T-cell (primary cell): ENCODE measurements at regions not wholly inside any gene's neighbourhood (a gene's known extent, or its start where the extent isn't known, plus 50 kb on each side); places are given as distances from the start of the nearest gene placed in this dataset.

Experiments used
- ATAC-seq, 4 experiments: fragments of 200-7000 bp in 3 of 4; fragments of 150-1000 bp in 1 of 4; cut with Tn5 transposase; replicated peaks in 1 of 4; 1 replicate in 3 of 4; 2 replicates in 1 of 4; pipeline ENCODE4 v1.10.0; 2021; ENCODE audit warnings: moderate library complexity in 3 of 4, mild to moderate bottlenecking in 2 of 4, moderate number of reproducible peaks in 1 of 4
- CTCF ChIA-PET, 2 donors: fragments of 300-600 bp; sonication (Branson Sonifier 250); formaldehyde crosslinking; loops; one replicate each; lab custom pipeline; 2022; ENCODE audit warnings: antibody characterized with exemption in 2 of 2; lab: Charles Lee
- POLR2A ChIA-PET, 2 donors: fragments of 300-600 bp; sonication (Branson Sonifier 250); formaldehyde crosslinking; loops; one replicate each; lab custom pipeline; 2022; ENCODE audit warnings: antibody characterized with exemption in 2 of 2; lab: Charles Lee
- DNase-seq, 35 experiments: peaks; one replicate each; pipeline versions ENCODE4 v3.0.0 to v3.0.0-alpha.2; 2013 to 2023
- H3K27ac ChIP-seq: one replicate; pipeline ENCODE4 v1.5.1; 2013; ENCODE audit warnings: low read length
- H3K27me3 ChIP-seq, 2 experiments: replicated peaks in 1 of 2; 1 replicate in 1 of 2; 2 replicates in 1 of 2; pipeline versions ENCODE4 v1.6.1 to v1.7.0; 2013; ENCODE audit warnings: low read length in 1 of 2, mixed read lengths in 1 of 2; ENCODE audit not compliant: control insufficient read depth in 2 of 2, insufficient read depth in 2 of 2; ENCODE audit errors: extremely low read depth in 1 of 2
- H3K36me3 ChIP-seq, 2 donors: 1 replicate in 1 of 2; 2 replicates in 1 of 2; pipeline versions ENCODE4 v1.6.1 to v1.7.0; 2013; ENCODE audit warnings: low read length in 1 of 2; ENCODE audit not compliant: control insufficient read depth in 2 of 2, insufficient read depth in 1 of 2; ENCODE audit errors: extremely low read depth in 1 of 2
- H3K4me1 ChIP-seq, 2 experiments: 1 replicate in 1 of 2; 2 replicates in 1 of 2; pipeline versions ENCODE4 v1.6.1 to v1.7.0; 2013; ENCODE audit warnings: low read length in 2 of 2, mixed read lengths in 1 of 2; ENCODE audit not compliant: insufficient read depth in 2 of 2, control insufficient read depth in 1 of 2; ENCODE audit errors: extremely low read depth in 1 of 2
- H3K4me3 ChIP-seq, 2 donors: 1 replicate in 1 of 2; 2 replicates in 1 of 2; pipeline versions ENCODE4 v1.5.1 to v1.7.0; 2013; ENCODE audit warnings: mild to moderate bottlenecking in 2 of 2, low read length in 1 of 2, moderate library complexity in 1 of 2; ENCODE audit not compliant: control insufficient read depth in 1 of 2; ENCODE audit errors: extremely low read depth in 1 of 2
- H3K9me3 ChIP-seq: 2 replicates; pipeline ENCODE4 v1.7.0; 2013
- H3K27ac Mint-ChIP-seq, 2 donors: one replicate each; pipeline ENCODE4 v1.8.0; 2020 to 2021; ENCODE audit warnings: mild to moderate bottlenecking in 2 of 2, mixed read lengths in 2 of 2
- H3K27me3 Mint-ChIP-seq, 2 donors: one replicate each; pipeline ENCODE4 v1.8.0; 2021 to 2022; ENCODE audit warnings: mixed read lengths in 2 of 2
- H3K36me3 Mint-ChIP-seq: one replicate; pipeline ENCODE4 v1.8.0; 2021; ENCODE audit warnings: mixed read lengths
- H3K4me1 Mint-ChIP-seq, 3 donors: one replicate each; pipeline ENCODE4 v1.8.0; 2020 to 2022; ENCODE audit warnings: mixed read lengths in 3 of 3, mild to moderate bottlenecking in 1 of 3
- H3K4me3 Mint-ChIP-seq, 3 donors: one replicate each; pipeline ENCODE4 v1.8.0; 2020 to 2022; ENCODE audit warnings: mild to moderate bottlenecking in 3 of 3, mixed read lengths in 3 of 3, moderate library complexity in 3 of 3
- H3K9me3 Mint-ChIP-seq, 3 donors: one replicate each; pipeline ENCODE4 v1.8.0; 2020 to 2022; ENCODE audit warnings: mixed read lengths in 3 of 3
- WGBS: methylation state at CpG from one replicate; pipeline ENCODE4 v1.1.5; 2013; ENCODE audit warnings: missing lambda C conversion rate; ENCODE audit not compliant: insufficient coverage; 5-methylcytosine and 5-hydroxymethylcytosine counted together

- H3K4me3 Mint-ChIP-seq, result no peak overlapping the region
- Histone ChIP-seq H3K4me1 (no peaks in the 10 kb centered on the region), H3K4me3 (no peak overlapping the region), H3K36me3 (no peaks in the 10 kb centered on the region), H3K27ac (no peak overlapping the region), H3K27me3 (peaks cover 0 to 5% of the 10 kb centered on the region in 2 experiments), H3K9me3 (no peaks in the 10 kb centered on the region)
- H3K4me1 Mint-ChIP-seq, result no peaks in the 10 kb centered on the region
- H3K36me3 Mint-ChIP-seq, result no peaks in the 10 kb centered on the region
- ATAC-seq (no peak), DNase-seq (no peak)
- H3K27ac Mint-ChIP-seq, result no peak overlapping the region
- no peaks in the 10 kb centered on the region for H3K9me3 Mint-ChIP-seq
- ChIA-PET POLR2A (no interaction called here), CTCF (interaction anchor here in 1 of 2 donors (0.7 kb wide), 1 partner anchor 25 kb away, joined by 7 read pairs; no protein-coding TSS in a partner anchor)
- H3K27me3 Mint-ChIP-seq, result peaks cover 0 to 9% of the 10 kb centered on the region in 2 donors
- WGBS, result no CpG with 5 or more reads among the region's 4 CpGs
Observed at GRCh38 chr11:33942954-33943353, 51.1 kb upstream of the LMO2 start.

- WGBS, result 78% methylated on average over 4 of the region's 7 CpGs
- Histone ChIP-seq H3K27ac (no peak overlapping the region), H3K4me1 (no peaks in the 10 kb centered on the region), H3K9me3 (no peaks in the 10 kb centered on the region), H3K27me3 (peaks cover 0 to 2% of the 10 kb centered on the region in 2 experiments), H3K4me3 (no peak overlapping the region), H3K36me3 (no peaks in the 10 kb centered on the region)
- Mint-ChIP-seq H3K27me3 (peaks cover 1 to 13% of the 10 kb centered on the region in 2 donors), H3K4me3 (no peak overlapping the region), H3K4me1 (no peaks in the 10 kb centered on the region), H3K9me3 (no peaks in the 10 kb centered on the region), H3K36me3 (no peaks in the 10 kb centered on the region), H3K27ac (no peak overlapping the region)
- ChIA-PET CTCF (interaction anchor here in 1 of 2 donors (0.7 kb wide), 1 partner anchor 378 kb away, joined by 3 read pairs; no protein-coding TSS in a partner anchor), POLR2A (no interaction called here)
- no peak for ATAC-seq
- DNase-seq, result no peak
Observed at GRCh38 chr11:33941637-33942160, 49.8 kb upstream of the LMO2 start.
